Thyroid gland (tissue), 4 donors: ENCODE measurements at regions not wholly inside any gene's neighbourhood (a gene's known extent, or its start where the extent isn't known, plus 50 kb on each side); places are given as distances from the start of the nearest gene placed in this dataset.

Experiments
- POLR2A ChIP-seq, 2 donors: fragments of 450-650 bp; IDR thresholded peaks; one replicate each; pipeline ENCODE4 v1.6.1; 2017; ENCODE audit warnings: antibody characterized with exemption in 2 of 2, mild to moderate bottlenecking in 2 of 2, moderate library complexity in 1 of 2
- TF ChIP-seq, protein P1 (sequence below), 6 experiments: fragments of 200-600 bp in 3 of 6; fragments of 450-650 bp in 3 of 6; sonication (generic) in 3 of 6; IDR thresholded peaks; one replicate each; pipeline ENCODE4 v1.5.1; 2016 to 2019; ENCODE audit warnings: antibody characterized with exemption in 6 of 6, mild to moderate bottlenecking in 2 of 6, inconsistent platforms in 1 of 6, moderate library complexity in 1 of 6

DNA sequence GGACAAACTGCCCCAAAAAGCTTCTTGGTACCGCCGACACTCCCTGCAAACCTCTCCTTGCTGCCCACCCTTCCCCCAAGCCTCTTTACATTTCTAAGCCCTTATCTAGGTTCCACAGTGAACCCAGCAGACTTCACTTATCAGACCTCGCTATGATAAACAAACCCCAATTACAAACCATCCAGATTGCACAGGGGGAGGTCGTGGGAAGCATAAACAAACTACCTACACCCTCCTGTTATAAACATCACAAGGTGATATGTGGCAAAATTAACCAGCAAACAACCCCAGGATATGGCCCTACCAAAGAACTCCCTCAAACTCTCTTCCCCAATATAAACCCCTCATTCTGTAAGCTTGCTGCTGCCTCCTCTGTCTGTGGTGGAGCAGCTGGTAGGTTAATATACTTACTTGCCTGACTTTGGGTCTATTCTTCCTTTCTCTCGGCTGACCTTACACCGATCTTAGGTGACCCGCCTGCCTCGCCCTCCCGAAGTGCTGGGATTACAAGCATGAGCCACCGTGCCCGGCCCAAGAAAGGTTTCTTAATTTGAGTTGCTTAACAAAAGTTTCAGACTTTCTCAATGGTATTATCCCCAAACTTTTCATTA lies 66.0 kb upstream of the TENM4 start:
- TF ChIP-seq, protein P1, sequence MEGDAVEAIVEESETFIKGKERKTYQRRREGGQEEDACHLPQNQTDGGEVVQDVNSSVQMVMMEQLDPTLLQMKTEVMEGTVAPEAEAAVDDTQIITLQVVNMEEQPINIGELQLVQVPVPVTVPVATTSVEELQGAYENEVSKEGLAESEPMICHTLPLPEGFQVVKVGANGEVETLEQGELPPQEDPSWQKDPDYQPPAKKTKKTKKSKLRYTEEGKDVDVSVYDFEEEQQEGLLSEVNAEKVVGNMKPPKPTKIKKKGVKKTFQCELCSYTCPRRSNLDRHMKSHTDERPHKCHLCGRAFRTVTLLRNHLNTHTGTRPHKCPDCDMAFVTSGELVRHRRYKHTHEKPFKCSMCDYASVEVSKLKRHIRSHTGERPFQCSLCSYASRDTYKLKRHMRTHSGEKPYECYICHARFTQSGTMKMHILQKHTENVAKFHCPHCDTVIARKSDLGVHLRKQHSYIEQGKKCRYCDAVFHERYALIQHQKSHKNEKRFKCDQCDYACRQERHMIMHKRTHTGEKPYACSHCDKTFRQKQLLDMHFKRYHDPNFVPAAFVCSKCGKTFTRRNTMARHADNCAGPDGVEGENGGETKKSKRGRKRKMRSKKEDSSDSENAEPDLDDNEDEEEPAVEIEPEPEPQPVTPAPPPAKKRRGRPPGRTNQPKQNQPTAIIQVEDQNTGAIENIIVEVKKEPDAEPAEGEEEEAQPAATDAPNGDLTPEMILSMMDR (IDR thresholded peaks at IDR 0.05), result no peak
- TF ChIP-seq POLR2A (IDR thresholded peaks at IDR 0.05), result no peak
